ENCODE measurements at regions not wholly inside any gene's neighbourhood (a gene's known extent, or its start where the extent isn't known, plus 50 kb on each side); places are given as distances from the start of the nearest gene placed in this dataset.

GRCh38 chr13:67389171-67389570, 159.0 kb upstream of the PCDH9 start:
- no peak for TF ChIP-seq CTCF (IDR thresholded peaks at IDR 0.05; ENCODE audit: low read depth, low read length)
- no peak for TF ChIP-seq EZH2phosphoT487 (IDR thresholded peaks at IDR 0.05; ENCODE audit: low read depth)
